GM06990 (cell line): ENCODE measurements at regions not wholly inside any gene's neighbourhood (a gene's known extent, or its start where the extent isn't known, plus 50 kb on each side); places are given as distances from the start of the nearest gene placed in this dataset.

ENCODE experiments used
- DNase-seq: peaks from one replicate; pipeline ENCODE4 v3.0.0-alpha.2; 2011; ENCODE audit not compliant: insufficient read length; ENCODE audit errors: extremely low read depth
- H3K27me3 ChIP-seq: replicated peaks from 2 replicates; pipeline ENCODE4 v1.6.0; 2011; ENCODE audit warnings: low read length; ENCODE audit not compliant: control insufficient read depth, insufficient read depth
- H3K36me3 ChIP-seq: 2 replicates; pipeline ENCODE4 v1.5.1; 2011; ENCODE audit warnings: low read length; ENCODE audit not compliant: control insufficient read depth, insufficient read depth
- H3K4me3 ChIP-seq: replicated peaks from 2 replicates; pipeline ENCODE4 v1.5.1; 2011; ENCODE audit warnings: low read depth, mild to moderate bottlenecking, control low read depth, low read length
- TF ChIP-seq, protein P1 (sequence below): IDR thresholded peaks from 2 replicates; pipeline ENCODE4 v1.5.1; 2011; ENCODE audit warnings: low read length, control low read depth, mild to moderate bottlenecking, inconsistent platforms; ENCODE audit not compliant: insufficient read depth, poor library complexity, severe bottlenecking

- DNase-seq = peak; percentile 60
- Histone ChIP-seq H3K4me3 (no peak overlapping the region), H3K27me3 (no peaks in the 10 kb centered on the region), H3K36me3 (no peaks in the 10 kb centered on the region)
- TF ChIP-seq, protein P1, sequence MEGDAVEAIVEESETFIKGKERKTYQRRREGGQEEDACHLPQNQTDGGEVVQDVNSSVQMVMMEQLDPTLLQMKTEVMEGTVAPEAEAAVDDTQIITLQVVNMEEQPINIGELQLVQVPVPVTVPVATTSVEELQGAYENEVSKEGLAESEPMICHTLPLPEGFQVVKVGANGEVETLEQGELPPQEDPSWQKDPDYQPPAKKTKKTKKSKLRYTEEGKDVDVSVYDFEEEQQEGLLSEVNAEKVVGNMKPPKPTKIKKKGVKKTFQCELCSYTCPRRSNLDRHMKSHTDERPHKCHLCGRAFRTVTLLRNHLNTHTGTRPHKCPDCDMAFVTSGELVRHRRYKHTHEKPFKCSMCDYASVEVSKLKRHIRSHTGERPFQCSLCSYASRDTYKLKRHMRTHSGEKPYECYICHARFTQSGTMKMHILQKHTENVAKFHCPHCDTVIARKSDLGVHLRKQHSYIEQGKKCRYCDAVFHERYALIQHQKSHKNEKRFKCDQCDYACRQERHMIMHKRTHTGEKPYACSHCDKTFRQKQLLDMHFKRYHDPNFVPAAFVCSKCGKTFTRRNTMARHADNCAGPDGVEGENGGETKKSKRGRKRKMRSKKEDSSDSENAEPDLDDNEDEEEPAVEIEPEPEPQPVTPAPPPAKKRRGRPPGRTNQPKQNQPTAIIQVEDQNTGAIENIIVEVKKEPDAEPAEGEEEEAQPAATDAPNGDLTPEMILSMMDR = no peak
These were observed 656.4 kb upstream of the CDH8 start for GRCh38 chr16:62692685-62693084.

- Histone ChIP-seq H3K27me3 (no peaks in the 10 kb centered on the region), H3K4me3 (no peak overlapping the region), H3K36me3 (no peaks in the 10 kb centered on the region)
- DNase-seq = no peak
- TF ChIP-seq, protein P1 = no peak
These were observed 645.6 kb upstream of the CDH8 start for GRCh38 chr16:62681819-62682218.

- DNase-seq = no peak
- Histone ChIP-seq H3K27me3 (no peaks in the 10 kb centered on the region), H3K36me3 (no peaks in the 10 kb centered on the region), H3K4me3 (no peak overlapping the region)
- TF ChIP-seq, protein P1 = no peak
These were observed 642.6 kb upstream of the CDH8 start for GRCh38 chr16:62678796-62679195.

DNA sequence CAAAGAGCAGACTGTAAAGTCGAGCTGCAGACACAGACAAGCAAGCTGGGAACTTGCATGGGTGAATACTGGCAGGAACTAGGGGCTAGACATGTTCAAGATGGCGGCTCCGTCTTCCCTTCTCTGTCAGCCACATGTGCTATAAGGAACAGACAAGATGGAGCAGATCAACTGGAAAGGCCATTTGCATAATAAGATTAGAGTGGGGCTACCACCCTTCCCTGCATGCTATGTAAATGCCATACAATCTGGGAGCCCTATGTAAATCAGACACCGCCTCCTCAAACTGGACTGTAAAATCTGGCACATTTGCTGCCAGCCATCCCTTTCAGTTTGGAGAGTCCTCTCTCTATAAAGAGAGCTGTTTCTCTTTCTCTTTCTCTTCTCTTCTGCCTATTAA is 640.1 kb upstream of the CDH8 start:
- Histone ChIP-seq H3K27me3 (no peaks in the 10 kb centered on the region), H3K36me3 (no peaks in the 10 kb centered on the region), H3K4me3 (no peak overlapping the region)
- no peak for DNase-seq
- TF ChIP-seq, protein P1 = no peak

GRCh38 chr16:62665269-62665668 is 629.0 kb upstream of the CDH8 start:
- Histone ChIP-seq H3K4me3 (no peak overlapping the region), H3K27me3 (no peaks in the 10 kb centered on the region), H3K36me3 (no peaks in the 10 kb centered on the region)
- TF ChIP-seq, protein P1 = no peak
- no peak for DNase-seq

- H3K27me3 ChIP-seq = no peaks in the 10 kb centered on the region
- TF ChIP-seq, protein P1 = no peak
- DNase-seq = no peak
These were observed 628.3 kb upstream of the CDH8 start for GRCh38 chr16:62664566-62664965.

More at GRCh38 chr16:62664566-62664965, 628.3 kb upstream of the CDH8 start:
- Histone ChIP-seq H3K4me3 (no peak overlapping the region), H3K36me3 (no peaks in the 10 kb centered on the region)
